Natural killer cell (primary cell): ENCODE measurements at regions not wholly inside any gene's neighbourhood (a gene's known extent, or its start where the extent isn't known, plus 50 kb on each side); places are given as distances from the start of the nearest gene placed in this dataset.
"Not testable (repeated sequence)": the region's sequence is repeated elsewhere in the genome, so short reads cannot be mapped to it uniquely, and the experiment has no call there.

ENCODE experiments used
- ATAC-seq, 3 donors: fragments of 150-1000 bp in 2 of 3; fragments of 200-7000 bp in 1 of 3; cut with Tn5 transposase; 1 replicate in 1 of 3; 2 replicates in 2 of 3; pipeline ENCODE4 v1.10.0; 2021; ENCODE audit warnings: mild to moderate bottlenecking in 2 of 3, moderate library complexity in 2 of 3
- DNase-seq, 2 donors: peaks; one replicate each; pipeline versions ENCODE4 v3.0.0 to v3.0.0-alpha.2; 2013 to 2021; ENCODE audit warnings: mixed read lengths in 1 of 2
- H3K27ac ChIP-seq: one replicate; pipeline ENCODE4 v1.5.1; 2013; ENCODE audit warnings: mild to moderate bottlenecking, low read length
- H3K27me3 ChIP-seq: one replicate; pipeline ENCODE4 v1.6.1; 2013; ENCODE audit warnings: low read length; ENCODE audit not compliant: control insufficient read depth, insufficient read depth
- H3K36me3 ChIP-seq: one replicate; pipeline ENCODE4 v1.6.1; 2013; ENCODE audit warnings: low read length; ENCODE audit not compliant: control insufficient read depth, insufficient read depth
- H3K4me1 ChIP-seq: one replicate; pipeline ENCODE4 v1.6.1; 2013; ENCODE audit warnings: low read length; ENCODE audit not compliant: control insufficient read depth, insufficient read depth
- H3K4me3 ChIP-seq: one replicate; pipeline ENCODE4 v1.5.1; 2013; ENCODE audit warnings: low read length
- H3K9me3 ChIP-seq: one replicate; pipeline ENCODE4 v1.6.1; 2013; ENCODE audit warnings: low read length; ENCODE audit not compliant: control insufficient read depth, insufficient read depth
- H3K27ac Mint-ChIP-seq, 2 donors: one replicate each; pipeline ENCODE4 v1.8.0; 2022; ENCODE audit warnings: mild to moderate bottlenecking in 2 of 2, mixed read lengths in 2 of 2, moderate library complexity in 1 of 2
- H3K27me3 Mint-ChIP-seq, 2 donors: one replicate each; pipeline ENCODE4 v1.8.0; 2022; ENCODE audit warnings: low read depth in 2 of 2, mixed read lengths in 2 of 2
- H3K36me3 Mint-ChIP-seq: one replicate; pipeline ENCODE4 v1.8.0; 2022; ENCODE audit warnings: mixed read lengths
- H3K4me1 Mint-ChIP-seq, 2 donors: one replicate each; pipeline ENCODE4 v1.8.0; 2022; ENCODE audit warnings: mixed read lengths in 2 of 2
- H3K4me3 Mint-ChIP-seq: one replicate; pipeline ENCODE4 v1.8.0; 2022; ENCODE audit warnings: mild to moderate bottlenecking, moderate library complexity, mixed read lengths
- H3K9me3 Mint-ChIP-seq, 2 donors: one replicate each; pipeline ENCODE4 v1.8.0; 2022; ENCODE audit warnings: mixed read lengths in 2 of 2
- WGBS: methylation state at CpG from one replicate; pipeline ENCODE4 v1.1.7; 2013; ENCODE audit warnings: missing lambda C conversion rate; ENCODE audit not compliant: insufficient coverage; 5-methylcytosine and 5-hydroxymethylcytosine counted together
- intact Hi-C: fragments of 100-400 bp; cut with micrococcal nuclease; formaldehyde crosslinking; loops from one replicate; pipeline ENCODE4 v1.14.2; 2022

GRCh38 chr7:65643498-65643897, 229.4 kb upstream of the VKORC1L1 start:
- H3K4me1 ChIP-seq, H3K27ac Mint-ChIP-seq, DNase-seq, H3K36me3 Mint-ChIP-seq, intact Hi-C loops, ATAC-seq, H3K36me3 ChIP-seq, H3K27me3 Mint-ChIP-seq, H3K9me3 Mint-ChIP-seq, H3K4me1 Mint-ChIP-seq, H3K27me3 ChIP-seq, H3K4me3 ChIP-seq, H3K4me3 Mint-ChIP-seq, H3K27ac ChIP-seq, H3K9me3 ChIP-seq: not testable (repeated sequence)
- no CpG with 5 or more reads among the region's 5 CpGs for WGBS

- peak in 2 of 3 donors; percentile 15 to 62 for ATAC-seq
- H3K9me3 Mint-ChIP-seq, result peaks cover 7 to 10% of the 10 kb centered on the region in 2 donors
- H3K9me3 ChIP-seq, DNase-seq, H3K4me3 Mint-ChIP-seq, H3K27ac ChIP-seq, H3K4me1 ChIP-seq, H3K27ac Mint-ChIP-seq, H3K27me3 ChIP-seq, intact Hi-C loops, H3K27me3 Mint-ChIP-seq, H3K36me3 ChIP-seq, H3K4me1 Mint-ChIP-seq, H3K4me3 ChIP-seq: not testable (repeated sequence)
- H3K36me3 Mint-ChIP-seq, result peaks cover 10% of the 10 kb centered on the region
- WGBS, result no CpG with 5 or more reads among the region's 78 CpGs
These were observed 225.5 kb upstream of the VKORC1L1 start for GRCh38 chr7:65647153-65647964.

- DNase-seq, H3K4me3 ChIP-seq, H3K27ac ChIP-seq, intact Hi-C loops, H3K27ac Mint-ChIP-seq, ATAC-seq, H3K27me3 ChIP-seq, H3K36me3 ChIP-seq, H3K4me1 Mint-ChIP-seq, H3K9me3 ChIP-seq, H3K4me1 ChIP-seq, H3K4me3 Mint-ChIP-seq, H3K27me3 Mint-ChIP-seq: not testable (repeated sequence)
- Mint-ChIP-seq H3K9me3 (peaks cover 9 to 10% of the 10 kb centered on the region in 2 donors), H3K36me3 (peaks cover 12% of the 10 kb centered on the region)
- WGBS, result no CpG with 5 or more reads among the region's 2 CpGs
These were observed 221.7 kb upstream of the VKORC1L1 start for GRCh38 chr7:65651174-65651573.

DNA sequence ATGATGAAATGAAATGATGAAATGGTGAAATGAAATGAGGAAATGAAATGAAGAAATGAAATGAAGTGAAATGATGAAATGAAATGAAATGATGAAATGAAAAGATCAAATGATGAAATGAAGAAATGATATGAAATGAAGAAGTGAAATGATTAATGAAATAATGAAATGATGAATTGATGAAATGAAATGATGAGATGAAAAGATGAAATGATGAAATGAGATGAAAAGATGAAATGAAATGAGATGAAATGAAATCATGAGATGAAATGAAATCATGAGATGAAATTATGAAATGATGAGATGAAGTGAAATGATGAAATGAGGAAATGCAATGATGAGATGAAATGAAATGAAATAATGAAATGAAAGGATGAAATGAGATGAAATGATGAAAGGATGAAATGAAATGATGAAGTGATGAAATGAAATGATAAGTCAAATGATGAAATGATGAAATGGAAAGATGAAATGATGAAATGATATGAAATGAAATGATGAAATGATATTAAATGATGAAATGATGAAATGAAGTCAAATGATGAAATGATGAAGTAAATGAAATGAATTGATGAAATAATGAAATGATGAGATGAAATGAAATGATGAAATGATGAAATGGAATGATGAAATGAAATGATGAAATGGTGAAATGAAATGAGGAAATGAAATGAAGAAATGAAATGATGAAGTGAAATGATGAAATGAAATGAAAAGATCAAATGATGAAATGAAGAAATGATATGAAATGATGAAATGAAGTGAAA, 220.9 kb upstream of the VKORC1L1 start:
- H3K36me3 ChIP-seq, H3K27ac ChIP-seq, H3K4me3 ChIP-seq, H3K4me1 ChIP-seq, H3K4me1 Mint-ChIP-seq, intact Hi-C loops, DNase-seq, H3K27me3 ChIP-seq, ATAC-seq, H3K4me3 Mint-ChIP-seq, H3K9me3 ChIP-seq, H3K27ac Mint-ChIP-seq, H3K27me3 Mint-ChIP-seq: not testable (repeated sequence)
- H3K36me3 Mint-ChIP-seq, result peaks cover 12% of the 10 kb centered on the region
- peaks cover 9 to 10% of the 10 kb centered on the region in 2 donors for H3K9me3 Mint-ChIP-seq

DNA sequence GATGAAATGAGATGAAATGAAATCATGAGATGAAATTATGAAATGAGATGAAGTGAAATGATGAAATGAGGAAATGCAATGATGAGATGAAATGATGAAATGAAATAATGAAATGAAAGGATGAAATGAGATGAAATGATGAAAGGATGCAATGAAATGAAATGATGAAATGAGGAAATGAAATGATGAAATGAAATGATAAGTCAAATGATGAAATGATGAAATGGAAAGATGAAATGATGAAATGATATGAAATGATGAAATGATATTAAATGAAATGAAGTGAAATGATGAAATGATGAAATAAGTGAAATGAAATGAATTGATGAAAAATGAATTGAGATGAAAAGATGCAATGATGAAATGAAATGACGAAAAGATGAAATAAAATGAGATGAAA, 220.2 kb upstream of the VKORC1L1 start:
- H3K27me3 Mint-ChIP-seq, intact Hi-C loops, H3K27ac ChIP-seq, H3K36me3 ChIP-seq, ATAC-seq, H3K27ac Mint-ChIP-seq, H3K4me1 ChIP-seq, H3K27me3 ChIP-seq, H3K4me3 Mint-ChIP-seq, H3K4me1 Mint-ChIP-seq, DNase-seq, H3K4me3 ChIP-seq, H3K9me3 ChIP-seq: not testable (repeated sequence)
- Mint-ChIP-seq H3K9me3 (peaks cover 9 to 10% of the 10 kb centered on the region in 2 donors), H3K36me3 (peaks cover 12% of the 10 kb centered on the region)
- no CpG with 5 or more reads among the region's 1 CpG for WGBS

DNA sequence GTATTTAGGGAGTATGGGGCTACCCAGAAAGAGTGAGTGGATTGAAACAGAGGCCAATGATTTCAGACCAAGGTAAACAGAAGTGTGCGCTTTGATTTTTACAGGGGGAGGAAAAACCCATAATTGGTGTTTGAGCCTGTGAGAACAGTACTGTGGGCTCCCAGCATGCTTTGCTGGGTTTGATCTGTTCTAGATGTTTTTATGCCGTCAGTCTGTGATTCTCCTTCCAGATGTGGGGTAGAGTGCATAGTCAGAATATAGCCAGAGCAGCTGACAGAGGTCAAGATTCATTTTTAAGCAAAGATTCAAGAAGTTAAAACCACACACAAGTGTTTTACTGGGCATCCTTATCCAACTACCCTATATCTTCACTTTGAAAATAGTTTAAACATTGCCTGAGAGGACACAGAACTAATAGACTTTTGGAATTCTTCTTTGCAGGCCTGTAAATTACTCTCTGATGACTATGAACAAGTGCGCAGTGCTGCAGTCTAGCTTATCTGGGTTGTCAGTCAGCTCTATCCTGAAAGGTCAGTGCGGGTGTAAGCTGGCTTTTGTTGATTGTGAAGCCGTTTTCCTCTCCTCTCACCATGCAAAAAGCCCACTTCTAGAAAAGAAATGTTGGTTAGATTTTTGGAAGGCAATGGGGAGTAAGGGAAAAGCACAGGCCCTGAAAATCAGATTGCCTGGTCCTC, 216.2 kb upstream of the VKORC1L1 start:
- DNase-seq, H3K4me3 ChIP-seq, intact Hi-C loops, ATAC-seq, H3K4me1 Mint-ChIP-seq, H3K4me1 ChIP-seq, H3K9me3 ChIP-seq, H3K27me3 ChIP-seq, H3K9me3 Mint-ChIP-seq, H3K36me3 ChIP-seq, H3K27me3 Mint-ChIP-seq, H3K4me3 Mint-ChIP-seq, H3K27ac Mint-ChIP-seq, H3K27ac ChIP-seq, H3K36me3 Mint-ChIP-seq: not testable (repeated sequence)
- WGBS, result no CpG with 5 or more reads among the region's 5 CpGs

- intact Hi-C loops, H3K9me3 Mint-ChIP-seq, DNase-seq, H3K27ac Mint-ChIP-seq, H3K4me3 Mint-ChIP-seq, ATAC-seq, H3K27me3 Mint-ChIP-seq, H3K4me1 ChIP-seq, H3K36me3 Mint-ChIP-seq, H3K27ac ChIP-seq, H3K9me3 ChIP-seq, H3K36me3 ChIP-seq, H3K4me1 Mint-ChIP-seq, H3K27me3 ChIP-seq, H3K4me3 ChIP-seq: not testable (repeated sequence)
- 93% methylated on average over 4 of the region's 6 CpGs for WGBS
These were observed 189.5 kb upstream of the VKORC1L1 start for GRCh38 chr7:65683362-65683761.
